ENCODE measurements at regions not wholly inside any gene's neighbourhood (a gene's known extent, or its start where the extent isn't known, plus 50 kb on each side); places are given as distances from the start of the nearest gene placed in this dataset.

- H3K27me3 ChIP-seq, result no peaks in the 10 kb centered on the region
- DNase-seq, result no peak
- no peaks in the 10 kb centered on the region for H3K36me3 ChIP-seq
- intact Hi-C loops (cut with DNase I), result no loop called here
- 47 to 51% methylated on average over 3 of the region's 3 CpGs for WGBS, 2 donors
- TF ChIP-seq POLR2A (IDR thresholded peaks at IDR 0.05) (no peak), CTCF (IDR thresholded peaks at IDR 0.05) (no peak)
- H3K4me3 ChIP-seq (replicated peaks in 1 of 3), result no peak overlapping the region
- no peaks in the 10 kb centered on the region for H3K9me3 ChIP-seq
- no peak overlapping the region for H3K27ac ChIP-seq
- H3K4me1 ChIP-seq, result no peaks in the 10 kb centered on the region
These were observed 566.3 kb upstream of the GRAMD2B start for GRCh38 chr5:125856949-125857348.

GRCh38 chr5:125863579-125863978, 559.6 kb upstream of the GRAMD2B start:
- Histone ChIP-seq H3K9me3 (no peaks in the 10 kb centered on the region), H3K27ac (no peak overlapping the region), H3K36me3 (no peaks in the 10 kb centered on the region), H3K4me1 (no peaks in the 10 kb centered on the region), H3K27me3 (no peaks in the 10 kb centered on the region), H3K4me3 (replicated peaks in 1 of 3) (no peak overlapping the region)
- intact Hi-C loops (cut with DNase I), result no loop called here
- TF ChIP-seq CTCF (IDR thresholded peaks at IDR 0.05) (no peak), POLR2A (IDR thresholded peaks at IDR 0.05) (no peak)
- WGBS, 2 donors, result 94 to 98% methylated on average over 2 of the region's 2 CpGs
- no peak for DNase-seq

GRCh38 chr5:125865166-125865815, 557.9 kb upstream of the GRAMD2B start:
- no peaks in the 10 kb centered on the region for H3K4me1 ChIP-seq
- no peak overlapping the region for H3K27ac ChIP-seq
- TF ChIP-seq CTCF (IDR thresholded peaks at IDR 0.05) (no peak), POLR2A (IDR thresholded peaks at IDR 0.05) (no peak)
- DNase-seq, result no peak
- no peaks in the 10 kb centered on the region for H3K36me3 ChIP-seq
- H3K27me3 ChIP-seq, result no peaks in the 10 kb centered on the region
- no peak overlapping the region for H3K4me3 ChIP-seq (replicated peaks in 1 of 3)
- intact Hi-C loops (cut with DNase I), result no loop called here
- WGBS, 2 donors, result 36 to 38% methylated on average over 4 of the region's 4 CpGs
- H3K9me3 ChIP-seq, result no peaks in the 10 kb centered on the region

GRCh38 chr5:125868036-125868435, 555.2 kb upstream of the GRAMD2B start:
- H3K27ac ChIP-seq, result no peak overlapping the region
- H3K27me3 ChIP-seq, result no peaks in the 10 kb centered on the region
- H3K4me1 ChIP-seq, result no peaks in the 10 kb centered on the region
- H3K9me3 ChIP-seq, result no peaks in the 10 kb centered on the region
- no peak for DNase-seq
- intact Hi-C loops (cut with DNase I), result no loop called here
- WGBS, 2 donors, result 86 to 91% methylated on average over 1 of the region's 1 CpG
- TF ChIP-seq POLR2A (IDR thresholded peaks at IDR 0.05), result no peak
- no peak for TF ChIP-seq CTCF (IDR thresholded peaks at IDR 0.05)
- no peak overlapping the region for H3K4me3 ChIP-seq (replicated peaks in 1 of 3)
- no peaks in the 10 kb centered on the region for H3K36me3 ChIP-seq

- Histone ChIP-seq H3K4me1 (no peaks in the 10 kb centered on the region), H3K9me3 (no peaks in the 10 kb centered on the region), H3K4me3 (replicated peaks in 1 of 3) (no peak overlapping the region), H3K27ac (no peak overlapping the region), H3K36me3 (no peaks in the 10 kb centered on the region), H3K27me3 (no peaks in the 10 kb centered on the region)
- no peak for DNase-seq
- WGBS, 2 donors, result 66 to 75% methylated on average over 2 of the region's 2 CpGs
- intact Hi-C loops (cut with DNase I), result no loop called here
- TF ChIP-seq CTCF (IDR thresholded peaks at IDR 0.05) (no peak), POLR2A (IDR thresholded peaks at IDR 0.05) (no peak)
These were observed 553.0 kb upstream of the GRAMD2B start for GRCh38 chr5:125870256-125870655.
